Activated T-cell treated with anti-CD3 and anti-CD28 coated beads for 48 hours (primary cell): ENCODE measurements at regions not wholly inside any gene's neighbourhood (a gene's known extent, or its start where the extent isn't known, plus 50 kb on each side); places are given as distances from the start of the nearest gene placed in this dataset.
A peak's percentile ranks its signal among the peaks of the same experiment; 100 is the strongest.

Experiments
- DNase-seq: peaks from one replicate; pipeline ENCODE4 v3.0.0-alpha.2; 2020; ENCODE audit warnings: low read depth

GRCh38 chrX:39602195-39602594 lies 495.6 kb downstream of the BCOR start:
- no peak for DNase-seq

GRCh38 chrX:39603230-39603629 lies 494.5 kb downstream of the BCOR start:
- no peak for DNase-seq

GRCh38 chrX:39605183-39605582 lies 492.6 kb downstream of the BCOR start:
- no peak for DNase-seq

GRCh38 chrX:39605866-39606265 lies 491.9 kb downstream of the BCOR start:
- DNase-seq = no peak

- no peak for DNase-seq
Observed at GRCh38 chrX:39609941-39610340, 487.8 kb downstream of the BCOR start.

GRCh38 chrX:39611468-39611867 lies 486.3 kb downstream of the BCOR start:
- DNase-seq = no peak

GRCh38 chrX:39613482-39613995 lies 484.2 kb downstream of the BCOR start:
- DNase-seq = no peak

- DNase-seq = peak; percentile 52
Observed at GRCh38 chrX:39613997-39614679, 483.6 kb downstream of the BCOR start.

GRCh38 chrX:39614680-39614998 lies 483.1 kb downstream of the BCOR start:
- no peak for DNase-seq

- DNase-seq = no peak
Observed at GRCh38 chrX:39616098-39616729, 481.5 kb downstream of the BCOR start.

GRCh38 chrX:39616731-39617130 lies 481.0 kb downstream of the BCOR start:
- no peak for DNase-seq

GRCh38 chrX:39618178-39618577 lies 479.6 kb downstream of the BCOR start:
- DNase-seq = no peak

GRCh38 chrX:39619182-39620009 lies 478.4 kb downstream of the BCOR start:
- DNase-seq = no peak

GRCh38 chrX:39624166-39624565 lies 473.6 kb downstream of the BCOR start:
- DNase-seq = no peak

GRCh38 chrX:39625810-39626209 lies 471.9 kb downstream of the BCOR start:
- DNase-seq = no peak

- DNase-seq = no peak
Observed at GRCh38 chrX:39626749-39627148, 471.0 kb downstream of the BCOR start.

- no peak for DNase-seq
Observed at GRCh38 chrX:39627257-39627656, 470.5 kb downstream of the BCOR start.

GRCh38 chrX:39629001-39629400 lies 468.8 kb downstream of the BCOR start:
- no peak for DNase-seq

GRCh38 chrX:39630344-39630743 lies 467.4 kb downstream of the BCOR start:
- no peak for DNase-seq

- no peak for DNase-seq
Observed at GRCh38 chrX:39631276-39632229, 466.2 kb downstream of the BCOR start.

GRCh38 chrX:39633293-39633692 lies 464.5 kb downstream of the BCOR start:
- no peak for DNase-seq

GRCh38 chrX:39636481-39636880 lies 461.3 kb downstream of the BCOR start:
- no peak for DNase-seq
